IMR-90 (cell line): ENCODE measurements at regions not wholly inside any gene's neighbourhood (a gene's known extent, or its start where the extent isn't known, plus 50 kb on each side); places are given as distances from the start of the nearest gene placed in this dataset.

Experiments
- ATAC-seq: fragments of 200-7000 bp; cut with Tn5 transposase; 2 replicates; pipeline ENCODE4 v1.9.1; 2020; ENCODE audit warnings: low read depth, mild to moderate bottlenecking, moderate library complexity
- BruUV-seq: library from RNA; stranded (reverse); fragments of 400-500 nt; replicated peaks from 2 replicates; lab custom pipeline; 2021; lab: Mats Ljungman, UMichigan
- CTCF ChIA-PET: fragments of 300-600 bp; formaldehyde crosslinking; extraction: SDS; loops from one replicate; lab custom pipeline; 2021; ENCODE audit warnings: antibody characterized with exemption; lab: Yijun Ruan, JAX
- POLR2A ChIA-PET: fragments of 300-600 bp; sonication (Branson Sonifier 250); formaldehyde crosslinking; loops from one replicate; lab custom pipeline; 2022; ENCODE audit warnings: antibody characterized with exemption; ENCODE audit not compliant: unreplicated experiment; lab: Charles Lee
- DNase-seq: peaks from one replicate; pipeline ENCODE4 v3.0.0; 2013
- H2AFZ ChIP-seq: replicated peaks from 2 replicates; pipeline ENCODE3; 2013; ENCODE audit warnings: low read length, mild to moderate bottlenecking; ENCODE audit not compliant: poor library complexity
- H2AK5ac ChIP-seq: 2 replicates; pipeline ENCODE4 v1.6.1; 2013; ENCODE audit warnings: low read depth, low read length, inconsistent platforms
- H2AK9ac ChIP-seq: replicated peaks from 2 replicates; pipeline ENCODE3; 2013; ENCODE audit warnings: mild to moderate bottlenecking, low read depth, low read length, moderate library complexity; ENCODE audit not compliant: poor library complexity
- H2BK120ac ChIP-seq: 2 replicates; pipeline ENCODE4 v1.6.1; 2013; ENCODE audit warnings: low read depth, low read length, inconsistent platforms
- H2BK15ac ChIP-seq: 3 replicates; pipeline ENCODE4 v1.6.1; 2013; ENCODE audit warnings: low read depth, low read length, inconsistent platforms
- H2BK20ac ChIP-seq: 2 replicates; pipeline ENCODE4 v1.6.1; 2013; ENCODE audit warnings: low read depth, mild to moderate bottlenecking, inconsistent platforms, low read length, moderate library complexity
- H2BK5ac ChIP-seq: 2 replicates; pipeline ENCODE4 v1.6.1; 2013; ENCODE audit warnings: mild to moderate bottlenecking, low read depth, low read length, inconsistent platforms; ENCODE audit not compliant: poor library complexity, severe bottlenecking
- H3K14ac ChIP-seq: replicated peaks from 2 replicates; pipeline ENCODE4 v1.6.1; 2013; ENCODE audit warnings: low read depth, low read length, inconsistent platforms
- H3K18ac ChIP-seq: 2 replicates; pipeline ENCODE4 v1.6.1; 2013; ENCODE audit warnings: low read depth, low read length, control low read depth
- H3K23ac ChIP-seq: 2 replicates; pipeline ENCODE4 v1.6.1; 2013; ENCODE audit warnings: low read depth, low read length, inconsistent platforms
- H3K27ac ChIP-seq: 2 replicates; pipeline ENCODE4 v1.5.1; 2013; ENCODE audit warnings: mild to moderate bottlenecking, control low read depth, low read length; ENCODE audit not compliant: insufficient read depth
- H3K27me3 ChIP-seq: 2 replicates; pipeline ENCODE4 v1.6.1; 2013; ENCODE audit warnings: low read length; ENCODE audit not compliant: control insufficient read depth, insufficient read depth
- H3K36me3 ChIP-seq: 2 replicates; pipeline ENCODE4 v1.6.1; 2013; ENCODE audit warnings: low read length, mixed read lengths; ENCODE audit not compliant: control insufficient read depth, insufficient read depth
- H3K4ac ChIP-seq: 2 replicates; pipeline ENCODE4 v1.6.1; 2013; ENCODE audit warnings: low read depth, low read length, inconsistent platforms
- H3K4me1 ChIP-seq: 2 replicates; pipeline ENCODE4 v1.6.1; 2013; ENCODE audit warnings: low read length, mixed read lengths; ENCODE audit not compliant: control insufficient read depth, insufficient read depth
- H3K4me2 ChIP-seq: 2 replicates; pipeline ENCODE4 v1.6.1; 2013; ENCODE audit warnings: low read depth, mild to moderate bottlenecking, control low read depth, low read length, moderate library complexity
- H3K4me3 ChIP-seq: 2 replicates; pipeline ENCODE4 v1.5.1; 2013; ENCODE audit warnings: low read depth, mild to moderate bottlenecking, control low read depth, low read length, moderate library complexity; ENCODE audit not compliant: insufficient read depth
- H3K56ac ChIP-seq: 2 replicates; pipeline ENCODE4 v1.6.1; 2013; ENCODE audit warnings: low read length, inconsistent platforms; ENCODE audit not compliant: insufficient read depth; ENCODE audit errors: extremely low read depth
- H3K79me1 ChIP-seq, 2 experiments: 2 replicates each; pipeline ENCODE4 v1.6.1; 2013; ENCODE audit warnings: low read length in 2 of 2, inconsistent platforms in 1 of 2, low read depth in 1 of 2
- H3K9ac ChIP-seq: 2 replicates; pipeline ENCODE4 v1.6.1; 2013; ENCODE audit warnings: low read depth, low read length, control low read depth
- H3K9me1 ChIP-seq: 2 replicates; pipeline ENCODE4 v1.6.1; 2013; ENCODE audit warnings: low read length, inconsistent platforms; ENCODE audit not compliant: insufficient read depth
- H3K9me3 ChIP-seq: 2 replicates; pipeline ENCODE4 v1.6.1; 2013; ENCODE audit warnings: low read length; ENCODE audit not compliant: control insufficient read depth, insufficient read depth
- H4K20me1 ChIP-seq: 2 replicates; pipeline ENCODE4 v1.6.1; 2013; ENCODE audit warnings: low read length, inconsistent platforms; ENCODE audit not compliant: insufficient read depth
- H4K5ac ChIP-seq: 2 replicates; pipeline ENCODE4 v1.6.1; 2013; ENCODE audit warnings: mild to moderate bottlenecking, low read depth, low read length, control low read depth
- H4K8ac ChIP-seq, 2 experiments: 2 replicates each; pipeline ENCODE4 v1.6.1; 2013; ENCODE audit warnings: low read depth in 2 of 2, low read length in 2 of 2, control low read depth in 1 of 2, inconsistent platforms in 1 of 2
- H4K91ac ChIP-seq: 2 replicates; pipeline ENCODE4 v1.6.1; 2013; ENCODE audit warnings: low read depth, low read length, inconsistent platforms; ENCODE audit not compliant: insufficient read depth
- MAZ ChIP-seq: IDR thresholded peaks from 2 replicates; pipeline ENCODE4 v1.6.1; 2012; ENCODE audit warnings: low read depth, mild to moderate bottlenecking, low read length, improper control_type of control experiment, moderate library complexity, borderline replicate concordance
- POLR2A ChIP-seq: IDR thresholded peaks from 2 replicates; pipeline ENCODE4 v1.6.1; 2012; ENCODE audit warnings: mild to moderate bottlenecking, low read depth, low read length
- RAD21 ChIP-seq: IDR thresholded peaks from 2 replicates; pipeline ENCODE4 v1.6.1; 2012; ENCODE audit warnings: low read length, improper control_type of control experiment
- SMC3 ChIP-seq: fragments of 150-350 bp; IDR thresholded peaks from 2 replicates; pipeline ENCODE4 v1.6.1; 2016; ENCODE audit warnings: low read depth, mild to moderate bottlenecking, antibody characterized with exemption, low read length, moderate library complexity
- WGBS, 2 experiments: methylation state at CpG; one replicate each; pipeline versions ENCODE4 v1.1.5 to v1.1.7; 2013; ENCODE audit warnings: missing lambda C conversion rate in 2 of 2; ENCODE audit not compliant: insufficient read length in 1 of 2; ENCODE audit errors: extremely low coverage in 2 of 2; 5-methylcytosine and 5-hydroxymethylcytosine counted together
- dilution Hi-C: fragments of 300-500 bp; cut with HindIII; formaldehyde crosslinking; loops from one replicate; pipeline ENCODE4 v1.14.3; 2018; ENCODE audit warnings: low sequenced_read_pairs; ENCODE audit not compliant: unreplicated experiment
- in situ Hi-C: fragments of 300-500 bp; cut with MboI; formaldehyde crosslinking; loops from 3 replicates; pipeline ENCODE4 v1.14.3; 2019; ENCODE audit warnings: low sequenced_read_pairs, inconsistent platforms, mixed read lengths
- intact Hi-C: fragments of 100-400 bp; cut with micrococcal nuclease; formaldehyde crosslinking; loops from 2 replicates; pipeline ENCODE4 v1.10.0; 2022
- TF ChIP-seq, protein P1 (sequence below): fragments of 150-350 bp; IDR thresholded peaks from 2 replicates; pipeline ENCODE4 v1.6.1; 2017; ENCODE audit warnings: mild to moderate bottlenecking, antibody characterized with exemption, low read length, low read depth

DNA sequence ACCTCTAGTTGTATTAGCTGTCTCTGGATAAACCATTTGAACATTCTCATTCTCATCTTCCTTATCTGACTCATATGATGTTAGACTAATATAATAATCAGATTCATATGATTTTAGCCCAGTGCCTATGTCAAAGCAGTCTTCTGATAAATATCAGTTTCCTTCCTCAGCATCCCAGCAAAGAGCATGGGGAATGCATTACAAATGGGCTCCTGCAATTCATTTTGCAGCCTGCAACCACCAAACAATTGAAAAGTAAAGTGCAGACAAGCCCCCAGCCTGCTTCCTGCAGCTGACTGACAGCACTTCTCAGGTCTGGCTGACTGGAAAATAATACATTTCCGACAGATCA is 78.2 kb upstream of the STAC start:
- TF ChIP-seq POLR2A (no peak), SMC3 (no peak), MAZ (no peak), RAD21 (no peak)
- TF ChIP-seq, protein P1, sequence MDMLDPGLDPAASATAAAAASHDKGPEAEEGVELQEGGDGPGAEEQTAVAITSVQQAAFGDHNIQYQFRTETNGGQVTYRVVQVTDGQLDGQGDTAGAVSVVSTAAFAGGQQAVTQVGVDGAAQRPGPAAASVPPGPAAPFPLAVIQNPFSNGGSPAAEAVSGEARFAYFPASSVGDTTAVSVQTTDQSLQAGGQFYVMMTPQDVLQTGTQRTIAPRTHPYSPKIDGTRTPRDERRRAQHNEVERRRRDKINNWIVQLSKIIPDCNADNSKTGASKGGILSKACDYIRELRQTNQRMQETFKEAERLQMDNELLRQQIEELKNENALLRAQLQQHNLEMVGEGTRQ, result no peak
- intact Hi-C loops, result no loop called here
- H4K91ac ChIP-seq, result no peak overlapping the region
- no peak overlapping the region for H3K4me2 ChIP-seq
- ATAC-seq (no peak), DNase-seq (no peak)
- no peaks in the 10 kb centered on the region for H3K36me3 ChIP-seq
- CTCF ChIA-PET, result no interaction called here
- H2BK15ac ChIP-seq, result no peak overlapping the region
- no peak overlapping the region for H2AK5ac ChIP-seq
- H3K79me1 ChIP-seq, result no peaks in the 10 kb centered on the region
- in situ Hi-C loops, result no loop called here
- POLR2A ChIA-PET, result no interaction called here
- H3K4ac ChIP-seq, result no peak overlapping the region
- H4K20me1 ChIP-seq, result no peaks in the 10 kb centered on the region
- H3K27me3 ChIP-seq, result no peaks in the 10 kb centered on the region
- dilution Hi-C loops, result no loop called here
- H2BK20ac ChIP-seq, result no peak overlapping the region
- H2AFZ ChIP-seq, result no peak overlapping the region
- H2BK120ac ChIP-seq, result no peak overlapping the region
- H4K5ac ChIP-seq, result no peak overlapping the region
- no CpG with 5 or more reads among the region's 1 CpG for WGBS, 2 experiments
- no peak overlapping the region for H2AK9ac ChIP-seq
- H3K18ac ChIP-seq, result no peak overlapping the region
- no TSS peak for BruUV-seq
- H3K9me1 ChIP-seq, result no peaks in the 10 kb centered on the region
- no peak overlapping the region for H3K14ac ChIP-seq
- H3K4me1 ChIP-seq, result no peaks in the 10 kb centered on the region
- H4K8ac ChIP-seq, result no peak overlapping the region
- no peak overlapping the region for H3K9ac ChIP-seq
- H2BK5ac ChIP-seq, result no peak overlapping the region
- peaks cover 26% of the 10 kb centered on the region for H3K9me3 ChIP-seq
- no peak overlapping the region for H3K4me3 ChIP-seq
- no peak overlapping the region for H3K27ac ChIP-seq
- no peak overlapping the region for H3K23ac ChIP-seq
- no peak overlapping the region for H3K56ac ChIP-seq
